GM19351 (cell line): ENCODE measurements at regions not wholly inside any gene's neighbourhood (a gene's known extent, or its start where the extent isn't known, plus 50 kb on each side); places are given as distances from the start of the nearest gene placed in this dataset.
"Not testable (repeated sequence)": the region's sequence is repeated elsewhere in the genome, so short reads cannot be mapped to it uniquely, and the experiment has no call there.

Source experiments
- ATAC-seq: cut with Tn5 transposase; IDR thresholded peaks from one replicate; pipeline ENCODE4 v1.9.1; 2021; ENCODE audit warnings: mild to moderate bottlenecking, moderate library complexity; ENCODE audit not compliant: unreplicated experiment

DNA sequence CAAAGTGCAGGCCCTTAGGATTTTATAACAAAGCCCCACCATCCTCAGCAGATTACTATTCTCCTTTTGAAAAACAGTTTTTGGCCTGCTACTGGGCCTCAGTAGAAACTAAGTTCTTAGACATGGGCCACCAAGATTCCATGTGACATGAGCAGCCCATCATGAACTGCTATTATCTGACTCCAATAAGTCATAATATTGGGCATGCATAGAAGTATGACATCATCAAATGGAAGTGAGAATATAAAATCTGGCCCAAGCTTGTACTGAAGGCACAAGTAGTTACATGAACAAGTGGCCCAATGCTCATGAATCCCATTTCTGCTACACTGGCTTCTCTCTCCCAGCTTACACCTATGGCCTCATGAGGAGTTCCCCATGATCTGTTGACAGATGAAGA lies 404.8 kb downstream of the EPHA5 start:
- ATAC-seq: no peak

DNA sequence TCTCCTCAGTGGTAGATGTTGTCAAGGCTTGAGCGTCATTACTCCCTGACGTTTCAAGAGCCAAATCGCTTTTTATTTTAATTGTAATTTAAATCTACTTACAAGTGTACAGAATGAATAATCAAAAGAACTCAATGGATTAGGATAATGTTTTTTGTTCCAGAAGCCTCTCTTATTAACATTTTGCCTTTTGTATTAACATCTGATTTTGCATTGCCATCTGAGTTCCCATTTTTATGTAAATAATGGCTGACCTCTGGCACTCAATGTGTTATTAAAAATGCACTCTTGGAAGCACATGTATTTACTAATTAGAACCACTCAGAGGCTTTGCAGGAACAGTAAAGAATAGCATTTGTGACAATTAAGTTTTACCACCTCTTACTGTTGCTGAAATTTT lies 411.0 kb downstream of the EPHA5 start:
- ATAC-seq: no peak

DNA sequence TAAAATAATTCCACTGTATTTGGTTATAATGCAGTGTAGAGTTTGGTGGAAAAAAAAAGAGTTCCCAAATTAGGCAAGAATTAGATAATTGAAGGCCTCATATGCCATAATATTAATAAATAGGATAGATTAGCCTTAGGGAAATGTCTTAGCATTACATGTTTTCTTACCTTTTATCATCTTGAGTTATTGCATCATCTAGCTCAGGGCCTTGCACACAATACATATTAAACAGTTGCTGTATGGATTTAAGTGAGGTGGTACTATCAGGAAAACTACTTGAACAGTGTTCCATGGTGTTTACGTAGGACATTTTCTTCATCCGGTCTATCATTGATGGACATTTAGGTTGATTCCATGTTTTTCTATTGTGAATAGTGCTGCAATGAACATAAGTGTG lies 419.4 kb downstream of the EPHA5 start:
- no peak for ATAC-seq

DNA sequence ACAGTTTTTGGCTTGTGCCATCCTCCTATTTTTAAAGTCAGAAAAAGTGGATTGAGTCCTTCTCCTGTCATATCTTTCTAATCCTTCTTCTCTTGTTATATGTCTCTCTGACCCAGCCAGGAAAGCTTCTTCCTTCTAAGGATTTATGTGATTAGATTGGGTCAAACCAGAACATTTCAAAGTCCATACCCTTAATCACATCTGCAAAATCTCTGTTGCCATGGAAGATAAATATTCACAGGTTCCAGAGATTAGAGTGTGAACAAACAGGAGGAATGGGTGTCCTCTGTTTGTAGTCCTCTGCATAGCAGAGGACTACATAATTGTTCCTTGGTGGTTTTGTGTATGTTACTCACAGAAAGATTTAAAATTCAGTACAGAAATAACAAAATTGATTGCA lies 421.2 kb downstream of the EPHA5 start:
- ATAC-seq: no peak

GRCh38 chr4:65242156-65242846 lies 428.0 kb downstream of the EPHA5 start:
- ATAC-seq: no peak

GRCh38 chr4:65241257-65241997 lies 428.9 kb downstream of the EPHA5 start:
- ATAC-seq: no peak

DNA sequence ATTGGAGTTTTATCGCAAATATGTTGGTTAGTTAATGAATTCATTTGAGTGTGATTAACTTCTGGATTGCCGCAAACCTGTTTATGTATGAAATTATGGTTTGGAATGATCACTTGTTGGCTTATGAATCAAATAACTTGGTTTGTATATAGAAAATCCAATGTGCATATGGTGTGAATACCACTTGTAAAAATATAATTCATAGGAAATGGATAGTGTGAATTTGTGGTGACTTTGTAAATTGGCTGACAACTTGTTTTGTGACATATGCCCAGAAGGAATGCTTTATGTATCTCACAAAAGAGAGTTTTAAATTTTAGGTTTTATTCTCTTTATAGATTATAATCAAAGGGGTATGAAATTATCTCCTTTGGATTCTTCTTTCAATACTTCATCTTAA lies 436.2 kb downstream of the EPHA5 start:
- ATAC-seq: no peak

- no peak for ATAC-seq
Measured at GRCh38 chr4:65227628-65228027, 442.7 kb downstream of the EPHA5 start.

DNA sequence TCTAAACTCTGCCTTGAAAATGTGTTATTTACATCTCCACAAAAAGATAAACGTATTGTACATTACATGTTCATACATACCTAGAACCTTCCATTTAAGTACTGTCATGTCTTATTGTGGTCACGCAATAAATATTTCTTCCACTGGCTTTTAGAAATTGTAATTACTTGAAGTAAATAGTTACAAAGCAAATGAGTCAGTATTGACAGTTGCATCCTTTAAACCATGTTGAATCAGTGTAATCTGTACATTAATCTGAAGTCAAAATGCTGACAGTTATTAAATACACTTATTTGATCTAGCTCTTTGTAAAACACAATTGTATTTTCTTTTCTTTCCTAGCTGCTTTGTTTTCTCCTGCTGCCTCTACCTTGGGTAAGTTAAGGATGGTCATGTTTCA lies 446.7 kb downstream of the EPHA5 start:
- no peak for ATAC-seq

DNA sequence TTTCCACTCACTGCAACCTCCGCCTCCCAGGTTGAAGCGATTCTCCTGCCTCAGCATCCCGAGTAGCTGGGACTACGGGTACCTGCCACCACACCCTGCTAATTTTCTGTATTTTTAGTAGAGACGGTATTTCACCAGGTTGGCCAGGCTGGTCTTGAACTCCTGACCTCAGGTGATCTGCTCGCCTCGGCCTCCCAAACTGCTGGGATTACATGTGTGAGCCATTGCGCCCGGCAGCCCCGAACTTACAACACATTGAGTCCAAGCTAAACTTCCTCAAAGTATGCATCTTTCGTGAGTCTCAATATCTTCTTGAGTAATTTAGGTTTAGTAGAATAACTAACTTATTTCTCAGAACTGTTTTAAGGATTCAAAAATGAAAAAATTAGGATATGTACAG lies 447.2 kb downstream of the EPHA5 start:
- not testable (repeated sequence) for ATAC-seq

GRCh38 chr4:65217179-65217578 lies 453.1 kb downstream of the EPHA5 start:
- ATAC-seq: no peak

- no peak for ATAC-seq
Measured at GRCh38 chr4:65202853-65203236, 467.4 kb downstream of the EPHA5 start.

- ATAC-seq: no peak
Measured at GRCh38 chr4:65202165-65202852, 468.0 kb downstream of the EPHA5 start.

DNA sequence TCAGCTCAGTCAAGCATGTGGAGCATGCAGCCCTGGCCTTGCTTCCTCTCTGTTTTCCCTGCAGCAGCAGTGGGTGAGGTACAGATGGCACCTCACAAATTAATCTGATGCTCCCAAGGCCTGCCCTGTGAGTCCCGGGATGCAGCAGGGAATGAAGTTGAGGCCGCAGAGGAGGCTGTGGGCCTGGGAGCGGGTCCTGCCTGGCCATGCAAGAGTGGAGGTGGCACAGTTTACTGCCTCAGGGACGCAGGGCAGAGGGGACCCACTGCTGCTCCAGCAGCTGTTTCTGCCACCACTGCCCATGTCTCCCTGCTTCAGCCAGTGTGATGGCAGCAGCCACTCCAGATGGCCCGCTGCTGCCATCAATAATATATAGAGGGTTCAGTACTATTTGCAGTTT lies 474.6 kb downstream of the EPHA5 start:
- ATAC-seq: no peak

- no peak for ATAC-seq
Measured at GRCh38 chr4:65195002-65195401, 475.3 kb downstream of the EPHA5 start.

- ATAC-seq: no peak
Measured at GRCh38 chr4:65193985-65194384, 476.3 kb downstream of the EPHA5 start.

DNA sequence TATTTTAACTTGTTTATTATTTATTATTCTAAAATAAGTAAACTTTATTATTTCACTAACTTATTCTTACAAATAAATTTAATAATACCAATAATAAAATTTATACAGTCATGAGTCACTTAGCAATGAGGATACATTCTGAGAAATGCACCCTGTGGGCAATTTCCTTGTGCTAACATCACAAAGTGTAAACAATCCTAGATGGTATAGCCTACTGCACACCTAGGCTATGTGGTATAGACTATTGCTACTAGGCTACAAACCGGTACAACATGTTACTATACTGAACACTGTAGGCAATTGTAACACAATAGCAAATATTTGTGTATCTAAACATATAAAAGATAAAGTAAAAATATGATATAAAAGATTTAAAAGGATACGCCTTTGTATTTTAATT lies 479.5 kb downstream of the EPHA5 start:
- no peak for ATAC-seq

- ATAC-seq: no peak
Measured at GRCh38 chr4:65175585-65175984, 494.7 kb downstream of the EPHA5 start.

DNA sequence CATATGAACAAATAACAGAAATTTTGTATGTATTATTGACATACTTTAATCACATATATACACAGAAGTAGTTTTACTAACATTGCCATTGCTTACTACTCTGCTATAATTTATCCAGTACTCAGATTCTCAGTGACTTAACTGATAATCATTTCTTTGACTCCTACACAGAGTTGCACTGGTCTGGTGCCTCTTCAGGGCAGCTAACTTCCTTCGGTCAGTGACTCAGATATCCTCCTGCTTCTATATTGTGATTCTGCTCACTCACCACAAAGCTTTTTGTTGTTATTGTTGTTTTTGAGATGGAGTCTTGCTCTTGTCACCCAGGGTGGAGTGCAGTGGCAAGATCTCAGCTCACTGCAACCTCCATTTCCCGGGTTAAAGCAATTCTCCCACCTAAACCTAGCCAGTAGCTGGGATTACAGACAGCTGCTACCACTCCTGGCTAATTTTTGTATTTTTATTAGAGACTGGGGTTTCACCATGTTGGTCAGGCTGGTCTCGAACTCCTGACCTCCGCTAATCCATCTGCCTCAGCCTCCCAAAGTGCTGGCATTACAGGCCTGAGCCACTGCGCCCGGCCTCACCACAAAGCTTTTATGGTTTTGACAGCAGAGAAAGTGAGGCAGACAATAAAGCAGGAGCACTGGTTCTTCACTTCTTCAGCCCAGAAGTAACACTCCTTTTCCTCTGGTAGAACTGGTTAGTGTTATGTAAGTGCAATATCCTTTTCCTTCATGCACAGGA lies 499.3 kb downstream of the EPHA5 start:
- no peak for ATAC-seq

DNA sequence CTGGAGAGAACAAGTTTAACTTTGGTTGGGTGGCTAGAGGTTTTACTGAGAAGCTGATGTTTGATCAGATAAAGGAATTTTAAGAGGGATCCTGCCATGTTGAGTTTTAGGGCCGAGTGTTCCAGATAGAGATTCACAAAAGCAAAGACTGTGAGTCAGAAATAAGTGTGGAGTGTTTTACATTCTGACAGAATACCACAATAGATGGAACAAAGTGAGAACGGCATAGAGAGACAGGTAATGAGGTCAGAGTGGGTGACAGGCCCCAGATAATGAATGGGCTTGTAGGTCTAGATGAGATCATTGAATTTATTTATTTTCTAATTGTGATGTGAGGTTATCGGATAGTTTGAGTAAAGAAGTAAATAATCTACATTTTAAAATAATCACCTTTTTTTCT lies 502.6 kb downstream of the EPHA5 start:
- ATAC-seq: no peak

- ATAC-seq: no peak
Measured at GRCh38 chr4:65152205-65152604, 518.1 kb downstream of the EPHA5 start.
